ENCODE measurements at regions not wholly inside any gene's neighbourhood (a gene's known extent, or its start where the extent isn't known, plus 50 kb on each side); places are given as distances from the start of the nearest gene placed in this dataset.

- H3K4me3 Mint-ChIP-seq = no peak overlapping the region
- ChIA-PET POLR2A (no interaction called here), CTCF (no interaction called here)
- Histone ChIP-seq H3K36me3 (ENCODE audit: insufficient read depth, low read length) (no peaks in the 10 kb centered on the region), H3K27me3 (ENCODE audit: insufficient read depth, low read length, poor library complexity, severe bottlenecking) (no peaks in the 10 kb centered on the region), H3K27ac (ENCODE audit: low read depth, low read length) (no peak overlapping the region), H3K4me3 (ENCODE audit: low read length) (no peak overlapping the region), H3K9me3 (ENCODE audit: low read length) (no peaks in the 10 kb centered on the region), H3K4me1 (ENCODE audit: insufficient read depth, low read length) (peaks cover 4% of the 10 kb centered on the region)
- H3K27me3 Mint-ChIP-seq = peaks cover 5 to 17% of the 10 kb centered on the region in 2 donors
- no peak for DNase-seq
- H3K27ac Mint-ChIP-seq = no peak overlapping the region
- H3K36me3 Mint-ChIP-seq = no peaks in the 10 kb centered on the region
- H3K4me1 Mint-ChIP-seq = no peaks in the 10 kb centered on the region
- no peaks in the 10 kb centered on the region for H3K9me3 Mint-ChIP-seq
These were observed 63.8 kb downstream of the EFNB1 start for GRCh38 chrX:68892651-68893050.

GRCh38 chrX:68892134-68892533 lies 63.3 kb downstream of the EFNB1 start:
- ChIA-PET CTCF (no interaction called here), POLR2A (no interaction called here)
- Histone ChIP-seq H3K27me3 (ENCODE audit: insufficient read depth, low read length, poor library complexity, severe bottlenecking) (no peaks in the 10 kb centered on the region), H3K4me1 (ENCODE audit: insufficient read depth, low read length) (peaks cover 4% of the 10 kb centered on the region), H3K9me3 (ENCODE audit: low read length) (no peaks in the 10 kb centered on the region), H3K27ac (ENCODE audit: low read depth, low read length) (no peak overlapping the region), H3K36me3 (ENCODE audit: insufficient read depth, low read length) (no peaks in the 10 kb centered on the region), H3K4me3 (ENCODE audit: low read length) (no peak overlapping the region)
- Mint-ChIP-seq H3K4me1 (no peaks in the 10 kb centered on the region), H3K27me3 (peaks cover 5 to 17% of the 10 kb centered on the region in 2 donors), H3K4me3 (no peak overlapping the region), H3K27ac (no peak overlapping the region), H3K36me3 (no peaks in the 10 kb centered on the region), H3K9me3 (no peaks in the 10 kb centered on the region)
- no peak for DNase-seq

Data from CD8-positive, alpha-beta memory T cell (primary cell).